ENCODE measurements at regions not wholly inside any gene's neighbourhood (a gene's known extent, or its start where the extent isn't known, plus 50 kb on each side); places are given as distances from the start of the nearest gene placed in this dataset.

DNA sequence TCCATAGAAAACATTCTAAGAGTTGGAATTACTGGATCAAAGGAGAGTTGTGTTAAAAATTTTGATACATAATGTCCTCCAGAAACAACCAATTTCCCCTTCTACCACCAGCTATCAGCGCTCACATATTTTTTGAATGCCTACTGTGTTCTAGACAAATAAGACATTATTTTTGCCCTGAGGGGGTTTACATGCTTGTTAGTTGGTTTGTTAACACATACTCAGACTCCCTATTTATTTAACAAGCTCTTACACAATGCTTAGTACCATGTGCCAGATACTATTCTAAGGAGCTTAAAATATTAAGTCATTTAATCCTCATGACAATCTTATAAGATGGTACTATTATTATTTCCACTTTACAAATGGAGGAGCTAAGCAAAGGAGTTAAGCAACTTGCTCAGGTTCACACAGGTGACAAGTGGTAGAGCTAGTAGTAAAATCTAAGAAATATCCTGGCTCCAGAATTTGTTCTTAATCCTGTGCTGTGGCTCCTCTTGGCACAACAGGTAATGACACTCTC lies 194.2 kb downstream of the UTP18 start:
- TF ChIP-seq, protein P1, sequence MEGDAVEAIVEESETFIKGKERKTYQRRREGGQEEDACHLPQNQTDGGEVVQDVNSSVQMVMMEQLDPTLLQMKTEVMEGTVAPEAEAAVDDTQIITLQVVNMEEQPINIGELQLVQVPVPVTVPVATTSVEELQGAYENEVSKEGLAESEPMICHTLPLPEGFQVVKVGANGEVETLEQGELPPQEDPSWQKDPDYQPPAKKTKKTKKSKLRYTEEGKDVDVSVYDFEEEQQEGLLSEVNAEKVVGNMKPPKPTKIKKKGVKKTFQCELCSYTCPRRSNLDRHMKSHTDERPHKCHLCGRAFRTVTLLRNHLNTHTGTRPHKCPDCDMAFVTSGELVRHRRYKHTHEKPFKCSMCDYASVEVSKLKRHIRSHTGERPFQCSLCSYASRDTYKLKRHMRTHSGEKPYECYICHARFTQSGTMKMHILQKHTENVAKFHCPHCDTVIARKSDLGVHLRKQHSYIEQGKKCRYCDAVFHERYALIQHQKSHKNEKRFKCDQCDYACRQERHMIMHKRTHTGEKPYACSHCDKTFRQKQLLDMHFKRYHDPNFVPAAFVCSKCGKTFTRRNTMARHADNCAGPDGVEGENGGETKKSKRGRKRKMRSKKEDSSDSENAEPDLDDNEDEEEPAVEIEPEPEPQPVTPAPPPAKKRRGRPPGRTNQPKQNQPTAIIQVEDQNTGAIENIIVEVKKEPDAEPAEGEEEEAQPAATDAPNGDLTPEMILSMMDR (IDR thresholded peaks at IDR 0.05) = no peak
- no peak for TF ChIP-seq POLR2A (IDR thresholded peaks at IDR 0.05)
- TF ChIP-seq POLR2AphosphoS5 (IDR thresholded peaks at IDR 0.05; ENCODE audit: insufficient read depth in 1 of 2, low read depth in 1 of 2) = no peak
